ENCODE measurements at regions not wholly inside any gene's neighbourhood (a gene's known extent, or its start where the extent isn't known, plus 50 kb on each side); places are given as distances from the start of the nearest gene placed in this dataset.
"Not testable (repeated sequence)": the region's sequence is repeated elsewhere in the genome, so short reads cannot be mapped to it uniquely, and the experiment has no call there.

- Histone ChIP-seq H3K4me1 (ENCODE audit: insufficient read depth) (no peaks in the 10 kb centered on the region), H3K27ac (ENCODE audit: low read depth) (no peak overlapping the region), H3K4me3 (ENCODE audit: low read depth, low read length) (no peak overlapping the region), H3K36me3 (ENCODE audit: insufficient read depth) (no peaks in the 10 kb centered on the region)
- no peak for DNase-seq (ENCODE audit: extremely low spot score)
- 83% methylated on average over 4 of the region's 4 CpGs for WGBS
Observed at GRCh38 chr12:42892702-42893551, 303.4 kb upstream of the PRICKLE1 start.

GRCh38 chr12:42887657-42888056 lies 298.1 kb upstream of the PRICKLE1 start:
- 53% methylated on average over 1 of the region's 1 CpG for WGBS
- Histone ChIP-seq H3K36me3 (ENCODE audit: insufficient read depth) (no peaks in the 10 kb centered on the region), H3K4me3 (ENCODE audit: low read depth, low read length) (no peak overlapping the region), H3K27ac (ENCODE audit: low read depth) (no peak overlapping the region), H3K4me1 (ENCODE audit: insufficient read depth) (no peaks in the 10 kb centered on the region)
- no peak for DNase-seq (ENCODE audit: extremely low spot score)

DNA sequence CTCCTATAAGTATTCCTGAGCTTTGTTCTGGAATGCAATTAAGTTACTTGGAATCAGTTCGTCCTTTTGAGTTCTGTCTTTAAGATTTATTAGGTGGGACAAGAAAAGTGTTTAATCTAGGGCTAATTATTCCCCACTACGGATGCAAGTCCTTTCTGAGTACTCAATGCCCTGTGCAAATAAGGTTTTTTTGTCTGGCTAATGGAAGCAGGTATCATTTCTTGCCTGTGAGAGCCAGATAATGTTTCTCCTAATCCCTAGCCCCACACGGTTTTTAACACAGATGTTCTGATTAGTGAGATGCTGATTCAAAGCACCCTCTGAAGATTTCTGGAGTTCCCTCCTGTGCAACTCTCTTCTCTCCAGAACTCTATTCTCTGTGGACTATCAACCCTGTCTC lies 296.6 kb upstream of the PRICKLE1 start:
- Histone ChIP-seq H3K27ac (ENCODE audit: low read depth) (no peak overlapping the region), H3K4me1 (ENCODE audit: insufficient read depth) (no peaks in the 10 kb centered on the region), H3K4me3 (ENCODE audit: low read depth, low read length) (no peak overlapping the region), H3K36me3 (ENCODE audit: insufficient read depth) (no peaks in the 10 kb centered on the region)
- no peak for DNase-seq (ENCODE audit: extremely low spot score)
- WGBS, result 51% methylated on average over 3 of the region's 3 CpGs

GRCh38 chr12:42885677-42886076 lies 296.1 kb upstream of the PRICKLE1 start:
- 91% methylated on average over 2 of the region's 2 CpGs for WGBS
- Histone ChIP-seq H3K4me3 (ENCODE audit: low read depth, low read length) (no peak overlapping the region), H3K27ac (ENCODE audit: low read depth) (no peak overlapping the region), H3K36me3 (ENCODE audit: insufficient read depth) (no peaks in the 10 kb centered on the region), H3K4me1 (ENCODE audit: insufficient read depth) (no peaks in the 10 kb centered on the region)
- DNase-seq (ENCODE audit: extremely low spot score), result no peak

DNA sequence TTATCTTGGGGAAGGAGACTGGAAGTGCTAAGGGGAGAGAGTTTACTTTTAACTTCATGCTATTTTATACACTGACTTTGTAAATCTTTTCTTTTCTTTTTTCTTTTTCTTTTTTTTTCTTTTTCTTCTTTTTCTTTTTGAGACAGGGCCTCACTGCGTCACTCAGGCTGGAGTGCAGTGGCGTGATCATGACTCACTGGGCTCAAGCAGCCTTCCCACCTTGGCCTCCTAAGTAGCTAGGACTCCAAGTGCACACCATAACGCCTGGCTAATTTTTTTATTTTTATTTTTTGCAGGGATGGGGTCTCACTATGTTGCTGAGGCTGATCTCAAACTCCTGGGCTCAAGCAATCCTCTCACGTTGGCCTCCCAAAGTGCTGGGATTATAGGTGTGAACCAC lies 294.6 kb upstream of the PRICKLE1 start:
- WGBS, result 95% methylated on average over 4 of the region's 4 CpGs
- Histone ChIP-seq H3K4me3 (ENCODE audit: low read depth, low read length) (no peak overlapping the region), H3K27ac (ENCODE audit: low read depth) (no peak overlapping the region), H3K4me1 (ENCODE audit: insufficient read depth) (no peaks in the 10 kb centered on the region), H3K36me3 (ENCODE audit: insufficient read depth) (no peaks in the 10 kb centered on the region)
- no peak for DNase-seq (ENCODE audit: extremely low spot score)

GRCh38 chr12:42873401-42873800 lies 283.9 kb upstream of the PRICKLE1 start:
- H3K4me1 ChIP-seq (ENCODE audit: insufficient read depth), result no peaks in the 10 kb centered on the region
- no peaks in the 10 kb centered on the region for H3K36me3 ChIP-seq (ENCODE audit: insufficient read depth)
- 75% methylated on average over 5 of the region's 5 CpGs for WGBS
- H3K27ac ChIP-seq (ENCODE audit: low read depth), result no peak overlapping the region
- DNase-seq (ENCODE audit: extremely low spot score), result no peak
- no peak overlapping the region for H3K4me3 ChIP-seq (ENCODE audit: low read depth, low read length)

- no peak overlapping the region for H3K4me3 ChIP-seq (ENCODE audit: low read depth, low read length)
- H3K4me1 ChIP-seq (ENCODE audit: insufficient read depth), result no peaks in the 10 kb centered on the region
- H3K36me3 ChIP-seq (ENCODE audit: insufficient read depth), result no peaks in the 10 kb centered on the region
- no peak overlapping the region for H3K27ac ChIP-seq (ENCODE audit: low read depth)
- 91% methylated on average over 3 of the region's 3 CpGs for WGBS
- no peak for DNase-seq (ENCODE audit: extremely low spot score)
Observed at GRCh38 chr12:42871816-42872215, 282.3 kb upstream of the PRICKLE1 start.

DNA sequence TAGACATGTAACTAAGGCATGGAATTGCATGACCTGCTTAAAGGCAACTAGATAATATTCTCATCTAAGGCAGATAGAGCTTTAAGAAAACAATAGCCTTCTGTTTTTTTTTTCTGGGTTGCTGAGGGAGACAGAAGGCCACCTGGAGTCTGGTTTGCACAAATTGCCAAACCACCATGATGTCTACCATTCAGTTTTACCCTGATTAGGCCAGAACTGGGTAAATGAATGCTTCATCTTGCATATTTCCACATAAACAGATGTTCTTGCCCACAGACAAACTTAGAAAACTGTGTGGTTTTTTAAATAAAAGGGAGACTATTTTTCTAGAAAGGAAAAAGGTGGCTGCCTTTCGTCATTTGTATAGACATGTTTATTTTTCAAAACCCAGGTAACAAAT lies 278.7 kb upstream of the PRICKLE1 start:
- Histone ChIP-seq H3K27ac (ENCODE audit: low read depth) (no peak overlapping the region), H3K36me3 (ENCODE audit: insufficient read depth) (no peaks in the 10 kb centered on the region), H3K4me1 (ENCODE audit: insufficient read depth) (no peaks in the 10 kb centered on the region), H3K4me3 (ENCODE audit: low read depth, low read length) (no peak overlapping the region)
- no peak for DNase-seq (ENCODE audit: extremely low spot score)
- 92% methylated on average over 1 of the region's 1 CpG for WGBS

GRCh38 chr12:42865282-42865681 lies 275.7 kb upstream of the PRICKLE1 start:
- DNase-seq (ENCODE audit: extremely low spot score), result no peak
- 75% methylated on average over 3 of the region's 3 CpGs for WGBS
- H3K27ac ChIP-seq (ENCODE audit: low read depth), result no peak overlapping the region

DNA sequence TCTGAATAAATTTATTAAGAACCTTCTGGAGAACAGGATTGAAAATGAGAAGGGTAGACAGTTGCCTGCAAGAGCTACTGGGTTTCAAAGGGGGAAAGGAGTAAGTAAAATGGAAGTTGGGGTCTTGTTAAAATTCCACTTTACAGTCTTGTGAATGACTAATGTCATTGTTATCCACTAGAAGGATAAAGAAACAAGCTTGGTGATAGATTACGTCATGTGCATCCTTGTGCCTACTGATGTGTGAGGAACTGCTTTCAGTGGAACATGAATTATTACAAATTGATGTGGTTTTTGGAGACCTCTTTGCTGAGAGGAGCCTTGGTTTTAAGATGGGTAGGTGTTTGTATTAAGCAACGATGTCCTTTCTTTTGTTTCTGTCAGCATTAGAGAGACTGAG lies 272.5 kb upstream of the PRICKLE1 start:
- 98% methylated on average over 2 of the region's 2 CpGs for WGBS
- H3K4me3 ChIP-seq (ENCODE audit: low read depth, low read length), result no peak overlapping the region

More at GRCh38 chr12:42865282-42865681, 275.7 kb upstream of the PRICKLE1 start:
- no peak overlapping the region for H3K4me3 ChIP-seq (ENCODE audit: low read depth, low read length)
- no peaks in the 10 kb centered on the region for H3K36me3 ChIP-seq (ENCODE audit: insufficient read depth)
- H3K4me1 ChIP-seq (ENCODE audit: insufficient read depth), result no peaks in the 10 kb centered on the region

GRCh38 chr12:42860331-42860730 lies 270.8 kb upstream of the PRICKLE1 start:
- H3K4me1 ChIP-seq (ENCODE audit: insufficient read depth); H3K27ac ChIP-seq (ENCODE audit: low read depth); H3K4me3 ChIP-seq (ENCODE audit: low read depth, low read length); H3K36me3 ChIP-seq (ENCODE audit: insufficient read depth); DNase-seq (ENCODE audit: extremely low spot score): not testable (repeated sequence)

More for the DNA sequence above, 272.5 kb upstream of the PRICKLE1 start:
- DNase-seq (ENCODE audit: extremely low spot score), result no peak
- Histone ChIP-seq H3K4me1 (ENCODE audit: insufficient read depth) (no peaks in the 10 kb centered on the region), H3K36me3 (ENCODE audit: insufficient read depth) (no peaks in the 10 kb centered on the region), H3K27ac (ENCODE audit: low read depth) (no peak overlapping the region)

DNA sequence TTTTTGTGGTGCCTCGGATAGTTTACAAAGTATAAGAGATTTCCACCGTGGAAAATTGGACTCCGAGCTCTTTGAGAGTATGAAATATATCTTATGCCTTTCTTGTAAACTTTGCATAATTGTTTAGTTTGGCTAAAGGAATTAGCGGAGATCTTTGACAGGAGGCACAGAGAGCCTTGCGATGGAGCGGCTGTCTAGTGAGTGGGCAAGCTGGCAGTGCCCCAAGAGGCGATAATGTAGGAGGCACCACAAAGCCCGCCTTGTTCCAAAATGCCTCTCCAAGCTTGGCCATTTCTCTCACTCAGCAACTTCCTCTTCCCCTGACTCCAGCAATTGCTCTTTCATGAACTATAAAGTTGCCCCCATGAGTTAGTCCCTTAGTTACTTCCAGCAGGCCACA lies 270.1 kb upstream of the PRICKLE1 start:
- Histone ChIP-seq H3K4me1 (ENCODE audit: insufficient read depth) (no peaks in the 10 kb centered on the region), H3K4me3 (ENCODE audit: low read depth, low read length) (no peak overlapping the region), H3K27ac (ENCODE audit: low read depth) (no peak overlapping the region), H3K36me3 (ENCODE audit: insufficient read depth) (no peaks in the 10 kb centered on the region)
- 32% methylated on average over 8 of the region's 8 CpGs for WGBS
- no peak for DNase-seq (ENCODE audit: extremely low spot score)

- Histone ChIP-seq H3K27ac (ENCODE audit: low read depth) (no peak overlapping the region), H3K4me1 (ENCODE audit: insufficient read depth) (no peaks in the 10 kb centered on the region), H3K36me3 (ENCODE audit: insufficient read depth) (no peaks in the 10 kb centered on the region), H3K4me3 (ENCODE audit: low read depth, low read length) (no peak overlapping the region)
- DNase-seq (ENCODE audit: extremely low spot score), result no peak
Observed at GRCh38 chr12:42857106-42857505, 267.6 kb upstream of the PRICKLE1 start.

GRCh38 chr12:42855362-42855950 lies 265.9 kb upstream of the PRICKLE1 start:
- Histone ChIP-seq H3K4me1 (ENCODE audit: insufficient read depth) (no peaks in the 10 kb centered on the region), H3K4me3 (ENCODE audit: low read depth, low read length) (no peak overlapping the region), H3K27ac (ENCODE audit: low read depth) (no peak overlapping the region), H3K36me3 (ENCODE audit: insufficient read depth) (no peaks in the 10 kb centered on the region)
- DNase-seq (ENCODE audit: extremely low spot score), result no peak
- 66% methylated on average over 2 of the region's 2 CpGs for WGBS
